ENCODE measurements at regions not wholly inside any gene's neighbourhood (a gene's known extent, or its start where the extent isn't known, plus 50 kb on each side); places are given as distances from the start of the nearest gene placed in this dataset.

GRCh38 chr3:82144811-82145210 lies 383.4 kb upstream of the GBE1 start:
- in situ Hi-C loops (cut with HindIII; ENCODE audit: low sequenced_read_pairs), result loop anchor here (25.0 kb wide), 1 partner anchor 483 kb away; no protein-coding TSS in a partner anchor
- TF ChIP-seq CTCF (IDR thresholded peaks at IDR 0.05; ENCODE audit: low read depth, low read length, missing control alignments), result no peak
- H3K4me3 ChIP-seq (ENCODE audit: low read depth, low read length), result no peak overlapping the region
- no peak for DNase-seq (ENCODE audit: low read depth)

GRCh38 chr3:82143661-82144412 lies 382.4 kb upstream of the GBE1 start:
- no peak overlapping the region for H3K4me3 ChIP-seq (ENCODE audit: low read depth, low read length)
- TF ChIP-seq CTCF (IDR thresholded peaks at IDR 0.05; ENCODE audit: low read depth, low read length, missing control alignments), result no peak
- in situ Hi-C loops (cut with HindIII; ENCODE audit: low sequenced_read_pairs), result loop anchor here (25.0 kb wide), 1 partner anchor 482 kb away; no protein-coding TSS in a partner anchor
- DNase-seq (ENCODE audit: low read depth), result no peak

GRCh38 chr3:82141592-82141991 lies 380.1 kb upstream of the GBE1 start:
- no peak for DNase-seq (ENCODE audit: low read depth)
- no peak for TF ChIP-seq CTCF (IDR thresholded peaks at IDR 0.05; ENCODE audit: low read depth, low read length, missing control alignments)
- no peak overlapping the region for H3K4me3 ChIP-seq (ENCODE audit: low read depth, low read length)
- in situ Hi-C loops (cut with HindIII; ENCODE audit: low sequenced_read_pairs), result loop anchor here (25.0 kb wide), 1 partner anchor 479 kb away; no protein-coding TSS in a partner anchor

- no peak for TF ChIP-seq CTCF (IDR thresholded peaks at IDR 0.05; ENCODE audit: low read depth, low read length, missing control alignments)
- in situ Hi-C loops (cut with HindIII; ENCODE audit: low sequenced_read_pairs), result loop anchor here (25.0 kb wide), 1 partner anchor 476 kb away; no protein-coding TSS in a partner anchor
- DNase-seq (ENCODE audit: low read depth), result no peak
- H3K4me3 ChIP-seq (ENCODE audit: low read depth, low read length), result no peak overlapping the region
Measured at GRCh38 chr3:82137861-82138260, 376.4 kb upstream of the GBE1 start.

- no peak for DNase-seq (ENCODE audit: low read depth)
- TF ChIP-seq CTCF (IDR thresholded peaks at IDR 0.05; ENCODE audit: low read depth, low read length, missing control alignments), result no peak
- in situ Hi-C loops (cut with HindIII; ENCODE audit: low sequenced_read_pairs), result loop anchor here (25.0 kb wide), 1 partner anchor 475 kb away; no protein-coding TSS in a partner anchor
- H3K4me3 ChIP-seq (ENCODE audit: low read depth, low read length), result no peak overlapping the region
Measured at GRCh38 chr3:82137050-82137449, 375.6 kb upstream of the GBE1 start.

GRCh38 chr3:82133070-82133606 lies 371.7 kb upstream of the GBE1 start:
- peak; percentile 44 for DNase-seq (ENCODE audit: low read depth)
- TF ChIP-seq CTCF (IDR thresholded peaks at IDR 0.05; ENCODE audit: low read depth, low read length, missing control alignments), result peak; percentile 91
- no peak overlapping the region for H3K4me3 ChIP-seq (ENCODE audit: low read depth, low read length)
- in situ Hi-C loops (cut with HindIII; ENCODE audit: low sequenced_read_pairs), result loop anchor here (25.0 kb wide), 1 partner anchor 471 kb away; no protein-coding TSS in a partner anchor
